Hepatic stellate cell (primary cell): ENCODE measurements at regions not wholly inside any gene's neighbourhood (a gene's known extent, or its start where the extent isn't known, plus 50 kb on each side); places are given as distances from the start of the nearest gene placed in this dataset.

Source experiments
- DNase-seq: peaks from one replicate; pipeline ENCODE4 v3.0.0; 2011; ENCODE audit warnings: low spot score

DNA sequence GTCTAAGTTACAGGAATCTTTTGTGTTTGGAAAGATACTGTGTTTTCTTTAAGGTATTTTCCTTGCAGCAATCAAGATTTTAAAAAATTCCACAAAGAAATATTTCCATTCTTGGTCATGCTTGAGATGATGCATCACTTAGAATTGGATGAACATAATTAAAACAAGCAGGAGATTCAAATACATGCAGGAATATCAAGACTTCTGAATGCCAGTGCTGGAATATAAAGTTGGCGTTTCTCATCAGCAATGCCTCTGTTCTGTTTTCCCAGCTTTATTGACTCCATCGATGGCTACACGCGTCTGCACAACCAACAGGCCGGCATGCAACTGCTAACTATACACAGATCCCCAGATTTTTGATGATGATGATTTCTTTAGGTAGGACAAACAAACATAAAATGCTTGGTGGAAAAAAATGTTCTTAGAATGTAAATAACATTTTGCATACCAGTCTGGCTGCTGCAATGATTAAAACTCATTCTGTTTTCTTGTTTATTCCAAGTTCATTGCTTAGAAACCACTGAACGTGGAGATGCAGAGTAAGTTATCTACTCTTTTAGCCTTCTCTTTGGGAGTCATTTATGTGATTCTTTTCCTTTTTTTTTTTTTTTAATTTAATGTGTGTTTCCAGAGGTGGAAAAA is 91.3 kb upstream of the FAM171A1 start:
- DNase-seq: peak; percentile 16

DNA sequence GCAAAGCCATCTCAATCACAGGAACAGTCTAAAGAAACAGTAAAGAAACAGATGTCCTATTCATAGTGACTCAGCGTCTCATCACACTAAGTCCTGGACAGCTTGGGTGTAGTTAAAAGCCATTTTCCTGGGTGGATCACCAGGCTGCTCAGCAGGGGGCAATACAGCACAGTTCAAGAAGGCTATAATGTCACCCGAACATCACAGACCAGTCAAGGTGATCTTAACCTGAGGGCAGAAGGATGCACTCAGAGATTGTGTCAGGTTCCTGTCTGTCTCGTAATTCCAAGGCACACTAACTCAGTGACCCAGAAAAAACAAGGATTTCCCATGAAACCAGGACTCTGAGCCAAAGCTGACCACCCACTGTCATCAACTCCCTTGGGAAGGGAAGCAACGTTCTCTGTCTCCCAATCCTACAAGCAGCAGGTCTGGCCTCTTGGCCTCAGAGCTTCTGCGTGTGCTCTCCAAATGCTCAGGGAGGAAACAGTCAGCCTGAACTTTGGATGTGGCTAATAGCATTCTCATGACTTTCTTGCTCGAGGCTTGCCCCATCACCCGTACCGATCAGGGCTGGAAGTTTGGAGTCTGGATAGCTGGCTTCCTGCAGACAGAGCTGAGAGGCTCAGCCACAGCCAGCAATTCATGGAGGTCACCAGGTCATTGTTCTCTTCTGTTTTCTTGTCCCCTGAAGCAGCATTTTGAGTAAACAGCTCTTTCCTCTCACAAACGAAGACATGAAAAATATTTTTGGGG is 90.4 kb upstream of the FAM171A1 start:
- DNase-seq: peak; percentile 70

DNA sequence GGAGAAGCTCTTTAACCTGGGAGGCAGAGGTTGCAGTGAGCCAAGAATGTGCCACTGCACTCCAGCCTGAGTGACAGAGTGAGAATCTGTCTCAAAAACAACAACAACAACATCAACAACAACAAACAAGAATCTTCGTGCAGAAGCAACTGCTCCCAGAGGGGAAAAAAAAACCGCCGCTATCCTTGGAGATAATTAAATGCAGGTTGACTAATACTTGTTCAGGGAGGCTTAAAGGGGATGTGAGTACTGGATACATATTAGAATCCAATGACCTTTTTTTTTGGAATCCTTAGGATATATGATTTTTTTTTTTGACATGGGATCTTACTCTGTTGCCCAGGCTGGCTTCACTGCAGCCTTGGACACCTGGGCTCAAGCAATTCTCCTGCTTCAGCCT is 89.6 kb upstream of the FAM171A1 start:
- no peak for DNase-seq

DNA sequence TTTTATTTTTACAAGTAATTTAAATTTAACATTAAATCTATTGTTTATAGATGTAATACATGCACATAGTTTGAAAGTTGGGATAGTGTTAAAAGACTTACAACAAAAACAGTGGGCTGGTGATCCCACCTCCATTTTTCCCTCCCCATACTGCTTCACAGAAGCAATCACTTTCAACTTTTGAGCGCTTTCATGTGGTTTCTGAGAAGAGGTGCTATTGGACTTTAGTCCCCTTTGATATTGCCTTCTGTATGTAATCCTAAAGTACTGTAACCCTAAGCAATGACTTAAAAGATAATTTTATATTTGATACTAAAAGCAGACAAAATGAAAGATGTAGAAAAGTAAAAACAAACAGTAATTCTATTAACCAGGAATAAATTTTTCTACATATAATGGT is 88.1 kb upstream of the FAM171A1 start:
- DNase-seq: no peak

DNA sequence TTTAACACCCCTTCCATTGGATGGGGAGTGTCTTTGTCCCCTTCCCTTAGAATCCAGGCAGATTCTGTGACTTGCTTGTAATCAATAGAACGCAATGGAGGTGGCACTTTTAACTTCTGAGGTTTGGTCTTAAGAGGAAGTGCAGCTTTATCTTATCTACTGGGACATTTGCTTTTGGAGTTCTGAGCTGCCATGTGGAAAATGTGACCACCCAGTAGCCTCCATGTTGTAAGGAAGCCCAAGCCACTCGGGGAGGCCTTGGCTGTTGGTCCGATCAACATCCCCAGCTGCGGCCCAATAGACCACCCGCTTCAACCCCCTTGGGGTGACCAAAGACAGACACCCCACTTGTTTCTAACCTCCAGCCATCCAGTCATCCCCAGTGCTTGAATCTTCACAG is 86.3 kb upstream of the FAM171A1 start:
- no peak for DNase-seq

DNA sequence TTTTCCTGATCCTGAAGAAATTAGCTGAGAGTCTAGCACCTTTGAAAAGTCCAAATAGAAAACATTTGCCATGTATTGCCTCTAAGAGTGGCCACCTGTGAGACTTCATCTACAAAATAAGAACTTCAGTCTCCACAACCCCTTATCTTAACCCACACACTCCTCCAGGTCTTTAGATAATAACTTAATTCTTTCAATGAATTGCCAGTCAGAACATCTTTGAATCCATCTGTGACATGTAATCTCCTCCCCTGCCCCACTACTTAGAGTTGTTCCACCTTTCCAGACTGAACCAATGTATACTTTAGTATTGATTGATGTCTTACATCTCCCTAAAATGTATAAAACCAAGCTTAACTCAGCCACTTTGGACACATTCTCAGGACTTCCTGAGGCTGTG is 84.4 kb upstream of the FAM171A1 start:
- DNase-seq: no peak

DNA sequence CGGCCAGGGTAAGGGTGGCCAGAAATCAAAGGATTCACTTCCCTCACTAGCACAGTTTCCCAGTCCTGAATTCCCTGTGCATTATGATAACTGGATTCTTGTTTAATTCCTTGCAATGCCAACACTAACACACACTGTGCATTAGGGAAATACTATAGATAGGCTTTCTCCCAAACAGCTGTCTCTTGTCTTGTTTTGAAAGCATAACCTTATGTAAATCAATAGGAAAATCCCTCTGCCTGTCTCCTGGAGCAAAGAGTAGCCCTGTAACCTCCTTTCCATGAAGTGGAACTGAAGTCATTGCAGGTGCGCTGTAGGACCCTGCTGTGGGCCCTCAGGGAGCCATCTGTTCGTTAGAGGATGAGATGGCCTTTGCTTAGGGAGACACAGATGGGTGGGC is 82.8 kb upstream of the FAM171A1 start:
- DNase-seq: no peak

DNA sequence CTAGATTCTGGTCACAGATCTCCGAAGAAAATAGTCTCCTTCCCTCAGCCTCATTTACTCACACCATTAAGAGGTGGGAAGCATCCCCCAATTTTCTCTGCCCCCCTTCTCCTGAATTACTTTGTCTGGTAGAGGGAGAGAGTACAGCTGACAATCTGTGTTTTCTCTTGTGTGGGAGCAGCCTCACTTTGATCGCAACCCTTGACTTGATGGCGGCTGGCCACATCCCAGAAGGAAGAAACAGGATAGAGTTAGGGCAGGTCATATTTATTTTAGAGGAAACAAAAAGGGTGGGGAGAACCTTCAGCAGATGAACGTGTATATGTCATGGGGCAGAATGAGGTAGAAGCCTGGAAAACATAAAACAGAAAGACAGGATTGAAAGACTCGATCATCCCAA is 82.4 kb upstream of the FAM171A1 start:
- DNase-seq: no peak

DNA sequence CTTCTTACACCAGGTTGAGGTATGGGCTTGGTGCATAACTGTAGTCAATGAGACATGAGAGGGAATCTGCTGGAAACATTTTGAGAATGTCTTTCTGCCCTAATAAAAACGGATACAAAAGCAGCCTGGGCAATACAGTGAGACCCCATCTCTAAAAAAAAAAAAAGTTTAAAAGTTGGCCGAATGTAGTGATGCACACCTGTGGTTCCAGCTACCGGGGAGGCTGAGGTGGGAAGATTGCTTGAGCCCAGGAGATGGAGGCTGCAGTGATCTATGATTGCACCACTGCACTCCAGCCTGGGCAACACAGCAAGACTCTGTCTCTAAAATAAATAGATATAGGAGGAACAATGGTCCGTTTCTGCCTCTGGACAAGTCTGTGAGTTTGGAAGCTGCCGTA is 81.5 kb upstream of the FAM171A1 start:
- no peak for DNase-seq

DNA sequence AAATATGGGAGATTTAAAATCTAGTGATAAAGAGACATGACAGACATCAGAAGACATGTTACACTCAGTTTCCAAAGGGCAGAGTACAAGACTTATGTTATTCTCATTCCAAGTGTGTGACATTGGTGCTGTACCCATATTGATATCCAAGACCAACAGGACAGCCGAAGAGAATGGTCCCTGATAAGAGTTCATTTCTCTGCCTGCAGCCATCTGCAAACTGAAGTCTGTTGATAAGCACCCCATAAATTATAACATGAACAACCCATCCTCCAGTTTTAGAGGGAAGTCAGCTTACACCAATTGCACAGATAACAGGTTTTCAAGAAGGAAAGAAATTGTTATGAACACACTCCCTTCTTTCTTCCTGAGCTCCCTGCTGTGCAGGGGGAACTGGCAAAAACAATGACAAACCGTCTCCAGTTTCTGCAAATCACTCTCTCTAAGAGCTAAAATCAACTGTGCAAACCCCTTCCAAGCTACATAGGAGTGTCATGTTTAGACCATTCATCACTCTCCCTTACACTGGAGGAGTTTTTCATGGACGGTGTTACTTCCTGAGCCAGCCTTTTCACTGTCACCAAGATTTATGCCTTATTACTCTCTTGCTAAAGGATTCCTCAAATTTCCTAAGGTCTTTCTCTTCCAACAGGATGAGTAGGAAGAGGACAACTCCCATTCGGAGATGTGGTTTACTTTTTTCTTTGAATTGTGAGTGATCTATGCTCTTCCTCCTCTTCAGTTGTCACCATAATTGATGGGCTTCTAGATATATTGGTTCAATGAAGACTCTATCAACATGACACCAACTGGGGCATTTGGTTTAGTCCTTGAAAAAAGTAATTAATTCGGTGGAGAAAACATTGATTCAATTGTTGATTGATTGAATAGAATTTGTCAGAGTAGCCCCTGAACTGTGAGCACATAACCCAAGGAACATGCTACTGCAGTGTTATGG is 80.3 kb upstream of the FAM171A1 start:
- no peak for DNase-seq

DNA sequence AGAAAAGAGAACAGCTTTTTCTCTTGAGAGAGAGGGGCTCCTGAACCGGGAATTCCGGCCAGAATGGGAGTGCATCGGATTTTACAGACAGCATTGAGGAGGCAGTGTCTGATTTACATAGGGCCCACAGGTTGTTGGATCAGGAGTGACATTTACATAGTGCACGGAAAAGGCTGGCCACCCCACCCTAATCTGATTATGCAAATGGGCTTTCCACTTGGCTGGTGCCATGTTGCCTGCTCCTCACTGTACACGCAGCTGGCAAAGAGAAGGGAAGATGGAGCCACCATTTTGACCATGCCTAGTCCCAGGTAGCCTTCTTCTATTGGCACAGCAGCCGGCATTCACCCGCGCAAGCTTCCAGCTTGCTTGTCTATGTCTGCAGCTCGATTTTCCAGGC is 77.5 kb upstream of the FAM171A1 start:
- DNase-seq: no peak

DNA sequence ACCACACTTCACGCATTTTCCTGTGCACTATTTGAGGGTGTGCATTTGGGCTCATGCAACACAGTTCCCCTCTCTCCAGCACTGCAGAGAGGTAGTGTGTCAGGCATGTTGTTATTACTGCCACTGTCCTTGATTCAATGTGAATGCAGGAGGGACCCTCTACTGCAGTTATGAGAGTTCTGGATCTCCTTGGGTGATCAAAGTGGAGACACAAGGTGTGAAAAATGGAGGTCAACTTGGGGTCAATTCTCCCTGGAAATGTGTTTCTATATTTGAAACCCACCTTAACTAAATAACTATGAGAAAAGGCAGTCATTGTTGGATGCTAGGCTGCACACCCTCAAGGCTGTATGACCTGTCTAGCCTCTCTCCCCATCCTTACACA is 73.9 kb upstream of the FAM171A1 start:
- DNase-seq: no peak

DNA sequence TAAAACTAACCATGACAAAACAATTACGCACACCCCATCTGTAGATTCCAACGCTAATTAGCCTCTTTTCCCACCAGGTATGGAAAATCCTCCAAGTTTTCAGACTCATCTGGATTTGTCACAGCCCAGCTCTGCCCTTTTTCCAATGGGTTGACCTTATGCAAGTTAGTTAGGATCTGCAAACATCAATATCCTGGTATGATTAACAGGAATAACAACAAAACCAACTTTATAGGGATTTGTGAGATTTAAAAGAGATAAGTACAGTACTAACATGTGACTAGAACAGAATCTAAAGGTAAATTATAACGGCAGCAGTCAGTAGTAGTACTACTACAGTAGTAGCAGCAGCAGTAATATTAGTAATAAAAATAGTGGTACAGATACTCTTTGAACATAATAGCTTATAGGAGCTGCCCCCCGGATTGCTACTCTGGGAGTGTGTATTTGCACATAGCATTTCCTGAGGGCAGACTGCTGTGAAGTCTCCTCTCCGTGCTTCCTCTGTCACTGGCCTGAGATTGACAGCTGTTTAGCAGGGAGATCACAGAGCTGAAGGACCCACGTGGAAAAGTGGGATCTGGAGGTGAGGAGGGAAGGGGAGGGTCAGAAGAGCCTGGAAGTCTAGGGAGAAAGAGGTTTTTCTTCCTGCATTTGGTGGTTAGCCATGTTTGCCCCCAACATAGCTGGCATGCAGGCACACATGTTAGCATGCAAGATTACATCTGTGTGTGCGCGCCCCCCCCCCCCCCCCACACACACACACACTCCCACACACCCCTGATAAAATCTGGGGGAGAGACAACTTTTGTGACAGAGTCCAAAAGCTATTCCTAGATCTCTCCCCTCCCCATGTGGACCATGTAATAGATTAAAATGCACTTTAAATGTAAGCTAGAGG is 73.3 kb upstream of the FAM171A1 start:
- DNase-seq: no peak

DNA sequence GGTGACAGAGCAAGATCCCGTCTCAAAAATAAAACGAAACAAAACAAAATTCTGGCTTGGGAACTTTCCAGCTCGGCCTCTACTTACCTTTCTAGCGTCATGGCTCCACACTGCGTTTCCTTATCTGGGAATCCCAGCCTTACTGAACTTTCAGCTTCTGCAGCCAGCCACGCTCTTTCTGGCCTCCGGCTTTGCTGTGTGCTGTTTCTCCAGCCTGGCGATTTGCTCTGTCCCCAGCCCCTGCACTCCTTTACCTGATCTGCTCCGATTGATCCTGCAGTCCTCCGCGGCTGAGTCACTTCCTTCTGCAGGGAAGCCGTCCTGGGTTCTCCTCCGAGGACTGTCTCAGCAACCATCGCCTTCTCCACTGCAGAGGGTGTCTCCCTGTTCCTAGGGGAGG is 71.0 kb upstream of the FAM171A1 start:
- no peak for DNase-seq

DNA sequence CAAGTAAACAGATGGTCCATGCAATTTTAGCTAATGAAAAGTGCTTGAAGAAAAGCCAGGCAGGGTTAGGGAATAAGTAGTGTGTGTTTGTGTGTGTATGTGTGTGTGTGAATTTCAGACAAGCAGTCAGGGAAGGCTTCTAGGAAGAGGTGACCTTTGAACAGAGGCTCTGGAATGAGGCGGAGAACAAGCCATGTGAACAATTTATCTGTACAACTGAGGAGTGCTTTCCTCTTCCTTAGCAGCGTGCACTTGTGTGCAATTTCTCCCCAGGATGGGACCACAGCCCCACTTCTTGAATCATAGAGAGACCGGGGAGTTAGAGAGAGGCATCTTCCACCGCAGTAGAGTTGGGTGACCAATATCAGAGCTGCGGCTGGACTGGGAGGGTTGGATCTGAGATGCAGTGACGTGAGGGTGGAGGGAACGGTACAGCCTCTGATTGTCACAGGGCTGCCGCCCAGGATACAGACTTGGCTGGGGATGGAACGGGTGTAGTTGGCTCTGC is 69.2 kb upstream of the FAM171A1 start:
- DNase-seq: no peak

DNA sequence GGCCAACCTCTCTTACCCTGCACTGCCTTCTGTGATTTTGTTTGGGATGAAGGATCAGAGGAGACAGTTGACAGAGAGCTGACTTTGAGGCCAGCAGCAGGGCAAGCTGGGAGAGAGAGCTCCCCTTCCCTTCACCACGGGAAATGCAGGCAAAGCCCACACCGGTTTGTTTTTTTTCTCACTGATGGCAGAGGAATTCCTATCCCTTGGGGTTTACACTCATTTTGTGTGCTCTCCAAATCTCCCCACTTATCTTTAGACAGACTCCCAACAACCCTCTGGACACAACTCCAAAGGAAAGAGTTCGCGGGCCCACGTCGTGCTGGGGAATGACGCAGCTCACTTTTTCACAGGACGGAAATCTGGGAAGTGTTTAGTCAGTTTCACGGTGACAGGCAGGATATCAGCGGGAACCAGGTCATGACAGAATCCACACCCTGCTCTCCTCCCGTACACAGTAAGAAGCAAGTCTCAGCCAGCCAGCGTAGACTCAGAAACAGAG is 68.3 kb upstream of the FAM171A1 start:
- DNase-seq: peak; percentile 52

DNA sequence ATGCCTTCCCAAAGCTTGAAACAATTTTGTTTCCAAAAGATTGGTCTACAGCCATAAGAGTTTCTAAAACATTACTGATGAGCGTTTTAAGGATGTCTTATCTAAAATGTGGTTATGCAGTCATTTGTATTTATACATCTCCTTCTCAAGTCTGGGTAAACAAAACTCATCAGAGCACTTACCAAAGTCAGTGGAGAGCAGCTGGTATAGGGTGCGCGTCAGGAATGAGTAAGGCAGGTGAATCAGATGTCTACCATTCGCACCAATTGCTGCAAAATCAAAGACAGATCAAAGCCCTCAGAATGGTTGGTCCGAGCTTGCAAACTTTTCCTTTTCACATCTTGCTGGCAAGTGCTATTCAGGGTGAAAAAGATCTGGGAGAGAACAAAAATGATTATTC is 65.6 kb upstream of the FAM171A1 start:
- DNase-seq: no peak

DNA sequence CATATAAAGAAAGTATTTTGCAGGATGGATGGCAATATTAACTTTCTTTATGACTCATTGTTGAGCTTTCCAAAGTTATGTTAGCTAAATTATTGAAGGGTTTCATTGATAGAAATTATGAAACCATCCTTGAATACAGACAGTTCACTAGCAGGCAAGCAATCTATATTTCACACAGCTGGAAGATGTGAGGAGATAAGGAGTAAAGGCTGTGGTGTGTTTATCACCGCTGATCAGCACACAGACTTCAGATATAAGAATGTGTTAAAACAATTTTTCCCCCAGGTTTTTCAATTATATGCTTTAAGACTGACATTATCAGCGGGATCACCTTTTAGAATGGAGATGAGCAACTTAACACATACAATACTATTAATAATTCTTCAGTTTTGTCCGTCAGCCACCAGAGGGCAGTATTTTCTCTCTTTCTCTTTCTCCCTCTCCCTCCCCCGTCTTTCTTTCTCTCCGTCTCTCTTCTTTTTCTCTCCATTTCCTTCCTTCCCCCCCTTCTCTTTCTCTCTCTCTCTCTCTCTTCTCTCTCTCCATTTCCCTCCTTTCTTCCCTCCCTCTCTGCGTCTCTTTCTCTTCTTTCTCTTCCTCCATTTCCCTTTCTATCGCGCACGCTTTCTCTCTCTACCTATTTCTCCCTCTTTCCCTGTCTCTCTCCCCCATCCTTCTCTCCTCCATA is 62.9 kb upstream of the FAM171A1 start:
- peak; percentile 34 for DNase-seq

DNA sequence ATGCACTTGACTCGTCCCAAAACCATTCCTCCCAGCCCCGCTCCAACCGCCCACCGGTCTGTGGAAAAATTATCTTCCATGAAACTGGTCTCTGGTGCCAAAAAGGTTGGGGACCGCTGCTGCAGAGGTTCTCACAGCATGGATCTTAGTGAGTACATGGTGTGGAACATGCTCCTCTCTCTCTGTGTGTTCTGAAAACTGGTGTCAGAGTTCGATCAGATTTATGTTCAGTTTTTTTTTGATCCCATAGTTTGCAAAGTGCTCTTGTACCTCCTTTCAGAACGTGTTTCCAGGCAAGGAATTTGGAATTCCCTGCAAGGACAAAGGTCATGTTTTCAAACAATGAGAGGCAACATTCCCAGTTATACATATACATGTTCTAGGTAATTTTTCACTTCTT is 61.2 kb upstream of the FAM171A1 start:
- no peak for DNase-seq

DNA sequence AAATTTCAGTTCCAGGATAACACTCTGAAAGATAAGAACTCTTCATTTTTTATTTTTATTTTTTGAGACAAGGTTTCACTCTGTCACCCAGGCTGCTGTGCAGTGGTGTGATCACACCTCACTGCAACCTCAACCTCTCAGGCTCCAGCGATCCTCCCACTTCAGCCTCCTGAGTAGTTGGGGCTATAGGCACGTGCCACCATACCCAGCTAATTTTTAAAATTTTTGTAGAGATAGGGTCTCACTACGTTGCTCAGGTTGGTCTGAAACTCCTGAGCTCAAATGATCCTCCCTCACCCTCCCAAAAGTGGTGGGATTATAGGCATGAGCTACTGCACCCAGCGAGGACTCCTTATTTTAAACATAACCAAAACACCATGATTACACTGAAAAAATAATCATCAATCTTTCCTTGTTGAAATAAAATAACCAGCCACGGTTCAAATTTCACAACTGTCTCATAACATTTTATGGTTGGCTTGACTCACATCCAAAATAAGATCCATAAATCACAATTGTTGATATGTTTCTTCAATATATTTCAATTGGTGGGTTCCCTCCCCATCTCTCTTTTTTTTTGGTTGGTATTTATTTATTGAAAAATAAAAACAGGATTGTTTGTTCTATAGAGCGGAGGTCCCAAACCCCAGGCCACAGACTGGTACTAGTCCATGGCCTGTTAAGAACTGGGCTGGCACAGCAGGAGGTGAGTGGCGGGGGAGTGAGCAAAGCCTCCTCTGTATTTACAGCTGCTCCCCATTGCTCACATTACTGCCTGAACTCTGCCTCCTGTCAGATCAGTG is 60.1 kb upstream of the FAM171A1 start:
- no peak for DNase-seq
